Esophagus muscularis mucosa (tissue), 3 donors: ENCODE measurements at regions not wholly inside any gene's neighbourhood (a gene's known extent, or its start where the extent isn't known, plus 50 kb on each side); places are given as distances from the start of the nearest gene placed in this dataset.

Source experiments
- CTCF ChIP-seq, 3 experiments: fragments of 200-600 bp in 2 of 3; fragments of 450-650 bp in 1 of 3; sonication (generic) in 2 of 3; IDR thresholded peaks; one replicate each; pipeline ENCODE4 v1.5.1; 2017 to 2019; ENCODE audit warnings: antibody characterized with exemption in 3 of 3, mild to moderate bottlenecking in 2 of 3, moderate library complexity in 1 of 3
- POLR2A ChIP-seq: fragments of 450-650 bp; IDR thresholded peaks from one replicate; pipeline ENCODE4 v1.6.1; 2017; ENCODE audit warnings: antibody characterized with exemption, moderate library complexity, mild to moderate bottlenecking, low read depth

- TF ChIP-seq CTCF (IDR thresholded peaks at IDR 0.05) = no peak
- TF ChIP-seq POLR2A = no peak
Measured at GRCh38 chr6:145070791-145071190, 664.5 kb downstream of the EPM2A start.
